Fibroblast of mammary gland (primary cell): ENCODE measurements at regions not wholly inside any gene's neighbourhood (a gene's known extent, or its start where the extent isn't known, plus 50 kb on each side); places are given as distances from the start of the nearest gene placed in this dataset.

Experiments used
- DNase-seq: peaks from one replicate; pipeline ENCODE4 v3.0.0-alpha.2; 2010; ENCODE audit warnings: low read depth
- H3K4me3 ChIP-seq: 2 replicates; pipeline ENCODE4 v1.5.1; 2011; ENCODE audit warnings: low read depth, mild to moderate bottlenecking, low read length, moderate library complexity; ENCODE audit not compliant: control insufficient read depth
- CTCF ChIP-seq: conservative IDR thresholded peaks from 2 replicates; pipeline ENCODE4 v1.5.1; 2011; ENCODE audit warnings: low read depth, low read length, inconsistent platforms; ENCODE audit not compliant: control insufficient read depth, insufficient read depth

- no peak for TF ChIP-seq CTCF
- peak; percentile 99 for DNase-seq
- no peak overlapping the region for H3K4me3 ChIP-seq
Observed at GRCh38 chr1:212179394-212180076, 105.7 kb upstream of the PPP2R5A start.

GRCh38 chr1:212181015-212181882 lies 104.0 kb upstream of the PPP2R5A start:
- H3K4me3 ChIP-seq = no peak overlapping the region
- no peak for TF ChIP-seq CTCF
- no peak for DNase-seq

- no peak for DNase-seq
- H3K4me3 ChIP-seq = no peak overlapping the region
- no peak for TF ChIP-seq CTCF
Observed at GRCh38 chr1:212182171-212182570, 103.0 kb upstream of the PPP2R5A start.

- no peak overlapping the region for H3K4me3 ChIP-seq
- TF ChIP-seq CTCF = no peak
- no peak for DNase-seq
Observed at GRCh38 chr1:212182579-212182978, 102.6 kb upstream of the PPP2R5A start.

- no peak for DNase-seq
- H3K4me3 ChIP-seq = no peak overlapping the region
- TF ChIP-seq CTCF = no peak
Observed at GRCh38 chr1:212186427-212187207, 98.6 kb upstream of the PPP2R5A start.

GRCh38 chr1:212188599-212189351 lies 96.4 kb upstream of the PPP2R5A start:
- no peak overlapping the region for H3K4me3 ChIP-seq
- TF ChIP-seq CTCF = no peak
- no peak for DNase-seq
